Stimulated activated naive CD4-positive, alpha-beta T cell (primary cell): ENCODE measurements at regions not wholly inside any gene's neighbourhood (a gene's known extent, or its start where the extent isn't known, plus 50 kb on each side); places are given as distances from the start of the nearest gene placed in this dataset.

Experiments used
- DNase-seq, 6 experiments: peaks; one replicate each; lab custom pipeline; 2025; lab: John Stamatoyannopoulos, UW

- DNase-seq = no peak
These were observed 315.1 kb downstream of the HDGFL1 start for GRCh38 chr6:22884456-22884855.

- DNase-seq = no peak
These were observed 317.6 kb downstream of the HDGFL1 start for GRCh38 chr6:22886650-22887581.

- no peak for DNase-seq
These were observed 318.9 kb downstream of the HDGFL1 start for GRCh38 chr6:22888163-22888752.

GRCh38 chr6:22891934-22892333 is 322.6 kb downstream of the HDGFL1 start:
- DNase-seq = no peak

- DNase-seq = no peak
These were observed 323.1 kb downstream of the HDGFL1 start for GRCh38 chr6:22892452-22892851.

- no peak for DNase-seq
These were observed 327.3 kb downstream of the HDGFL1 start for GRCh38 chr6:22896696-22897095.

- no peak for DNase-seq
These were observed 330.1 kb downstream of the HDGFL1 start for GRCh38 chr6:22899426-22899825.

GRCh38 chr6:22903826-22904225 is 334.5 kb downstream of the HDGFL1 start:
- DNase-seq = no peak

- no peak for DNase-seq
These were observed 335.1 kb downstream of the HDGFL1 start for GRCh38 chr6:22904431-22904830.

GRCh38 chr6:22906091-22906549 is 336.8 kb downstream of the HDGFL1 start:
- DNase-seq = no peak

GRCh38 chr6:22907085-22907484 is 337.7 kb downstream of the HDGFL1 start:
- no peak for DNase-seq

- no peak for DNase-seq
These were observed 341.0 kb downstream of the HDGFL1 start for GRCh38 chr6:22910370-22910769.

GRCh38 chr6:22913612-22914011 is 344.2 kb downstream of the HDGFL1 start:
- DNase-seq = no peak

- no peak for DNase-seq
These were observed 348.0 kb downstream of the HDGFL1 start for GRCh38 chr6:22917344-22917743.

- no peak for DNase-seq
These were observed 352.5 kb downstream of the HDGFL1 start for GRCh38 chr6:22921828-22922227.

- no peak for DNase-seq
These were observed 356.0 kb downstream of the HDGFL1 start for GRCh38 chr6:22925304-22925835.

- DNase-seq = no peak
These were observed 356.8 kb downstream of the HDGFL1 start for GRCh38 chr6:22925920-22926789.

- no peak for DNase-seq
These were observed 357.5 kb downstream of the HDGFL1 start for GRCh38 chr6:22926790-22927354.

- DNase-seq = no peak
These were observed 359.4 kb downstream of the HDGFL1 start for GRCh38 chr6:22928775-22929174.

- DNase-seq = no peak
These were observed 360.1 kb downstream of the HDGFL1 start for GRCh38 chr6:22929311-22929985.
